ENCODE measurements at regions not wholly inside any gene's neighbourhood (a gene's known extent, or its start where the extent isn't known, plus 50 kb on each side); places are given as distances from the start of the nearest gene placed in this dataset.
"Not testable (repeated sequence)": the region's sequence is repeated elsewhere in the genome, so short reads cannot be mapped to it uniquely, and the experiment has no call there.

GRCh38 chrX:65873385-65873784 lies 166.5 kb downstream of the VSIG4 start:
- CTCF ChIA-PET, result no interaction called here
- Mint-ChIP-seq H3K4me1 (ENCODE audit: low read depth, unreplicated experiment) (no peaks in the 10 kb centered on the region), H3K36me3 (ENCODE audit: insufficient read depth, unreplicated experiment) (no peaks in the 10 kb centered on the region), H3K27me3 (ENCODE audit: insufficient read depth, unreplicated experiment) (no peaks in the 10 kb centered on the region), H3K27ac (ENCODE audit: unreplicated experiment) (no peak overlapping the region), H3K4me3 (ENCODE audit: unreplicated experiment) (no peak overlapping the region), H3K9me3 (ENCODE audit: unreplicated experiment) (no peaks in the 10 kb centered on the region)
- POLR2A ChIA-PET, result no interaction called here
- Histone ChIP-seq H3K27me3 (replicated peaks; ENCODE audit: control insufficient read depth, insufficient read depth, low read length) (no peaks in the 10 kb centered on the region), H3K36me3 (ENCODE audit: control insufficient read depth, insufficient read depth, low read length) (no peaks in the 10 kb centered on the region), H3K4me3 (ENCODE audit: low read depth, low read length) (no peak overlapping the region), H3K4me1 (no peaks in the 10 kb centered on the region), H3K9me3 (no peaks in the 10 kb centered on the region)
- intact Hi-C loops (cut with micrococcal nuclease; ENCODE audit: unreplicated experiment), result no loop called here
- TF ChIP-seq CTCF (IDR thresholded peaks at IDR 0.05; ENCODE audit: insufficient read depth in 1 of 2, low read depth in 1 of 2, low read length in 1 of 2, severe bottlenecking in 1 of 2, unreplicated experiment in 1 of 2), result no peak
- DNase-seq, result no peak
- no TSS peak for BruUV-seq (replicated peaks)

GRCh38 chrX:65871671-65872311 lies 168.1 kb downstream of the VSIG4 start:
- no peaks in the 10 kb centered on the region for H3K9me3 ChIP-seq
- Mint-ChIP-seq H3K27ac (ENCODE audit: unreplicated experiment) (no peak overlapping the region), H3K27me3 (ENCODE audit: insufficient read depth, unreplicated experiment) (no peaks in the 10 kb centered on the region), H3K9me3 (ENCODE audit: unreplicated experiment) (no peaks in the 10 kb centered on the region), H3K4me3 (ENCODE audit: unreplicated experiment) (no peak overlapping the region), H3K4me1 (ENCODE audit: low read depth, unreplicated experiment) (no peaks in the 10 kb centered on the region), H3K36me3 (ENCODE audit: insufficient read depth, unreplicated experiment) (no peaks in the 10 kb centered on the region)
- no peaks in the 10 kb centered on the region for H3K36me3 ChIP-seq (ENCODE audit: control insufficient read depth, insufficient read depth, low read length)
- no peaks in the 10 kb centered on the region for H3K27me3 ChIP-seq (replicated peaks; ENCODE audit: control insufficient read depth, insufficient read depth, low read length)
- BruUV-seq (replicated peaks), result no TSS peak
- intact Hi-C loops (cut with micrococcal nuclease; ENCODE audit: unreplicated experiment), result loop anchor here (1.0 kb wide), 1 partner anchor 115 kb away; no protein-coding TSS in a partner anchor
- no peaks in the 10 kb centered on the region for H3K4me1 ChIP-seq
- peak; percentile 7 to 31 for DNase-seq
- POLR2A ChIA-PET, result no interaction called here
- peak in 1 of 2 experiments; percentile 8 for TF ChIP-seq CTCF (IDR thresholded peaks at IDR 0.05; ENCODE audit: insufficient read depth in 1 of 2, low read depth in 1 of 2, low read length in 1 of 2, severe bottlenecking in 1 of 2, unreplicated experiment in 1 of 2)
- CTCF ChIA-PET, result no interaction called here
- H3K4me3 ChIP-seq (ENCODE audit: low read depth, low read length), result no peak overlapping the region

GRCh38 chrX:65870544-65870943 lies 169.3 kb downstream of the VSIG4 start:
- H3K27me3 ChIP-seq (replicated peaks; ENCODE audit: control insufficient read depth, insufficient read depth, low read length); H3K4me1 Mint-ChIP-seq (ENCODE audit: low read depth, unreplicated experiment); H3K27me3 Mint-ChIP-seq (ENCODE audit: insufficient read depth, unreplicated experiment); H3K4me3 Mint-ChIP-seq (ENCODE audit: unreplicated experiment); CTCF ChIA-PET; H3K9me3 ChIP-seq; H3K27ac Mint-ChIP-seq (ENCODE audit: unreplicated experiment); H3K36me3 Mint-ChIP-seq (ENCODE audit: insufficient read depth, unreplicated experiment); POLR2A ChIA-PET; H3K4me3 ChIP-seq (ENCODE audit: low read depth, low read length); BruUV-seq (replicated peaks); DNase-seq; H3K36me3 ChIP-seq (ENCODE audit: control insufficient read depth, insufficient read depth, low read length); H3K4me1 ChIP-seq; H3K9me3 Mint-ChIP-seq (ENCODE audit: unreplicated experiment); intact Hi-C loops (cut with micrococcal nuclease; ENCODE audit: unreplicated experiment): not testable (repeated sequence)

GRCh38 chrX:65866773-65867172 lies 173.1 kb downstream of the VSIG4 start:
- H3K9me3 ChIP-seq, result no peaks in the 10 kb centered on the region
- DNase-seq, result no peak
- Mint-ChIP-seq H3K4me3 (ENCODE audit: unreplicated experiment) (no peak overlapping the region), H3K27ac (ENCODE audit: unreplicated experiment) (no peak overlapping the region), H3K27me3 (ENCODE audit: insufficient read depth, unreplicated experiment) (no peaks in the 10 kb centered on the region), H3K4me1 (ENCODE audit: low read depth, unreplicated experiment) (no peaks in the 10 kb centered on the region), H3K9me3 (ENCODE audit: unreplicated experiment) (no peaks in the 10 kb centered on the region), H3K36me3 (ENCODE audit: insufficient read depth, unreplicated experiment) (no peaks in the 10 kb centered on the region)
- no TSS peak for BruUV-seq (replicated peaks)
- ChIA-PET POLR2A (no interaction called here), CTCF (no interaction called here)
- no peaks in the 10 kb centered on the region for H3K36me3 ChIP-seq (ENCODE audit: control insufficient read depth, insufficient read depth, low read length)
- intact Hi-C loops (cut with micrococcal nuclease; ENCODE audit: unreplicated experiment), result no loop called here
- no peak for TF ChIP-seq CTCF (IDR thresholded peaks at IDR 0.05; ENCODE audit: insufficient read depth in 1 of 2, low read depth in 1 of 2, low read length in 1 of 2, severe bottlenecking in 1 of 2, unreplicated experiment in 1 of 2)
- H3K4me1 ChIP-seq, result no peaks in the 10 kb centered on the region
- no peaks in the 10 kb centered on the region for H3K27me3 ChIP-seq (replicated peaks; ENCODE audit: control insufficient read depth, insufficient read depth, low read length)
- no peak overlapping the region for H3K4me3 ChIP-seq (ENCODE audit: low read depth, low read length)
